ENCODE measurements at regions not wholly inside any gene's neighbourhood (a gene's known extent, or its start where the extent isn't known, plus 50 kb on each side); places are given as distances from the start of the nearest gene placed in this dataset.
"Not testable (repeated sequence)": the region's sequence is repeated elsewhere in the genome, so short reads cannot be mapped to it uniquely, and the experiment has no call there.

GRCh38 chr1:118828038-118828437, 160.1 kb downstream of the TBX15 start:
- DNase-seq: no peak

DNA sequence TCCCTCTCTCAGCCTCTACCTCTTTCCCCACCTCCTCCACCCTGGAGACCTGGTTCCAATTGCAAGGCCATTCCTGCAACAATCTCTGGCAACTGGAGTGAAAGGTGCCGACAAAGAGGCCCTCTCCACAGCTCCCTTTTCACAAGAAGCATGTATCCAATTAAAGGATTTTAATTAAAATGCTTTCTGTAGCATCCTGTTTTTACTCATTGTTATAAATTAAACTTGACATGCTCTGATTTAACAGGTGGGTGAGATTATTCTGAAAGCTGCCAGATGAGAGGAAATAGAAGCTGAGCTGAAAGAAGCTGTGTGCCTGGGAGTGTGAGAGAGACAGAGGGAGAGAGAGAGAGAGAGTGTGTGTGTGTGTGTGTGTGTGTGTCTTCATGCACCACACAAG, 160.5 kb downstream of the TBX15 start:
- no peak for DNase-seq

DNA sequence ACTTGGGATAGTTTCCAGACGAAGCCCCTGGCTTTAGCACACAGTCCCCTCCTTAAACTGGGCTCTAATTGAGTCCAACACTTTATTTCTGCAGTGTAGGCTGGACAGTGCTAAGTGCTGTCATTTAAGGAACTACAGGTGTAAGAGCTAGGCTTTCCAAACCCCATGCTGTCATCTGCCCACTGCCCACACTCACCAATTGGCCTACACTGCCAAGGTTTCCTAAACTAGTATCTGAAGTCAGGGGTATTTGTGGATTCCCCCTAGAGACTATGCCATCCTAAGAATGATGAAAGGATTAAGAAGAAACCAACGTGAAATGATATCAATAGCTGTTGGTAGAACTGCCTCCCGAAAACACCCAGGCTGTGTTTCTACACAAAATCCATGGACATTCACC, 160.9 kb downstream of the TBX15 start:
- DNase-seq: no peak

DNA sequence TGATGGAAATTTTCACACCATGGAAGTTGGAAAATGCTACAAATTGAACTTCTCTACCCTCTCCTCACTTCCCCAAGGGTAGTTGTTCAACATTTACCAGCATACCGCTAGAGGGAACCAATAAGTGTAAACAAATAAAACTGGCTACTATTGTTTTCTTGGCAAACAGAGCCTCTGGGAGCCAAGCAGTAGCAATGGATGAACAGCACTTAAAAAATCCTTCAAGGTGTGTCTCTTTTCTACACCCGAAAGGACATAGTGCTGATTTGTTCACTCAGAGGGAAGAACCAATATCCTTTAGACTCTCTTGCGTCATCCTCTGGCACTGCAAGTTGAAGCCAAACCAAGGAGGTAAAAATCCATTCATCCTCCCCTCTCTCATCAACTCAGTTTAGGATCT, 161.5 kb downstream of the TBX15 start:
- DNase-seq: no peak

- no peak for DNase-seq
Observed at GRCh38 chr1:118825619-118826018, 162.5 kb downstream of the TBX15 start.

DNA sequence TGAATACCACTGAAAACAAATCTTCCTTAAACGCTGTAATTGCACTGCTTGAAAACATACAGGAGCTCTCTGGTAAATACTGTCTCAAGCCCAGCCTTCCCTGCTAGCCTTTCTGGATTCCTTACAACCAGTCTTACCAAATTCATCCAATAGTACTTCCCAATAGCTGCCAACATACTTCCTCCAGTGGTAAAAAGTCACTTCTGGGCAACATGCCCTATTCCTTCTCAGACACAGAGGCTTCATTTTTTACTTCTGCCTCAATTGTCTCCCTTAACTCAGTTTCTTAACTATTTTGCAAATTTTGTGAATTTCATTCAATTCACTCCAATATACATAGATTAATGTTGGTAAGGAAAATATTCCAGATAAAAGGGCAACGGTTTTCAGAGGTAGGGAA, 166.3 kb downstream of the TBX15 start:
- no peak for DNase-seq

DNA sequence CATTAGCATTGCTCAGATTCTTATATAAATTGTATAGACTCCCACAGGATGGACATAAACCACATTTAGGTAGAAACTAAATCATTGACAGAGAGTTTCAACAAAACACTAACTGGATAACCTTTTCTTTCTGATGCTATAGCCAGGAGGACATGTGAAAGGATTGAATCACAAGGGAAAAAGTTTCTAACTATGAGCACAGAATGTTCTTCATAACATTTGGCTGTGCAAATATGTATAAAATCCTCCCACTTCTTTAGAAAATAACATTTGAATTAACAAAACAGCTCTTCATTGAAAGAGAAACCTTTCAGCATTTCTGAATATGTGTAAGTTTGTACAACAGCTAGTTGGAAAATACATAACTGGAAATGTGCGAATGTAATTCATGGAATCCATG, 167.3 kb downstream of the TBX15 start:
- no peak for DNase-seq

- no peak for DNase-seq
Observed at GRCh38 chr1:118815909-118816308, 172.2 kb downstream of the TBX15 start.

DNA sequence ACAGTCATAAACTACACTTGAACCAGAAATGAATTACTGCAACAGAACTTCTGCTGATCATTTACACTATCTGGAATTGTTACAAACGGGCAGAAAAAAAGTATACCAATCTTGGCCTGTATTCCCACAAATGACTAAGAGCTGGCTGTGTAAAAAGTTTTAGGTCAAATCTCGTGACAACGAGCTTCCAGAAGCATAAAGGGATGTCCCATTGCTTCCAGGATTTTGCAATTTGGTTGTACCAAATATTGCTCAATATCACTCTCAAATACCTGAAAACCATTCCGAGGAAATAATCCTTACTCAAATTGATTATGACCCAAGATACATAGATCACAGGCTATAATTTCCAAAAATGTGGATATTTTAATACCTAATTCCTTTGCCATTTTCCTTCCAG, 175.6 kb downstream of the TBX15 start:
- DNase-seq: no peak

- no peak for DNase-seq
Observed at GRCh38 chr1:118811156-118811555, 177.0 kb downstream of the TBX15 start.

DNA sequence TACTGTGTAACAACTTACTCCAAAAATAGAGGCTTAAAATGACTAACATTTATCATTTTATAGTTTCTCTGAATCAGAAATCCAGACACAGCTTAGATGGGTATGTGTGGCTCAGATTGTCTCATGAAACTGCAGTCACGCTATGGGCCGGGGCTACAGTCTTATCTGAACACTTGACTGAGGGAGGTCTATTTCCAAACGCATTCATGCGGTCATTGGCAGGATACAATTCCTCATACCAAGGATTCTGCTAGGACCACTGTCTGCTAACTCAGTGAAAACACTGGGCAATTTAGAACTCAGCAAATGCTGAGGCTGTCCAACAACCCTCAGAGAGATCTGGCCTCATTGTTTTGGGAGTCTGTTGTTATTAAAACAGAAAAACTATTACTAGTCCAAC, 178.6 kb downstream of the TBX15 start:
- DNase-seq: no peak

DNA sequence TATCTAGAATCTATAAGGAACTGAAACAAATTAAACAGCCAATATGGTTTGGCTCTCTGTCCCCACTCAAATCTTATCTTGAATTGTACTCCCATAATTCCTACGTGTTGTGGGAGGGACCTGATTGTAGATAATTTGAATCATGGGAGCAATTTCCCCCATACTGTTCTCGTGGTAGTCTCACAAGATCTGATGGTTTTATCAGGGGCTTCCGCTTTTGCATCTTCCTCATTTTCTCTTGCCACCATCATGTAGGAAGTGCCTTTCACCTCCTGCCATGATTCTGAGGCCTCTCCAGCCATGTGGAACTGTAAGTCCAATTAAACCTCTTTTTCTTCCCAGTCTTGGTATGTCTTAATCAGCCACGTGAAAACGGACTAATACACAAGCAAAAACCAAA, 185.0 kb downstream of the TBX15 start:
- DNase-seq: not testable (repeated sequence)

DNA sequence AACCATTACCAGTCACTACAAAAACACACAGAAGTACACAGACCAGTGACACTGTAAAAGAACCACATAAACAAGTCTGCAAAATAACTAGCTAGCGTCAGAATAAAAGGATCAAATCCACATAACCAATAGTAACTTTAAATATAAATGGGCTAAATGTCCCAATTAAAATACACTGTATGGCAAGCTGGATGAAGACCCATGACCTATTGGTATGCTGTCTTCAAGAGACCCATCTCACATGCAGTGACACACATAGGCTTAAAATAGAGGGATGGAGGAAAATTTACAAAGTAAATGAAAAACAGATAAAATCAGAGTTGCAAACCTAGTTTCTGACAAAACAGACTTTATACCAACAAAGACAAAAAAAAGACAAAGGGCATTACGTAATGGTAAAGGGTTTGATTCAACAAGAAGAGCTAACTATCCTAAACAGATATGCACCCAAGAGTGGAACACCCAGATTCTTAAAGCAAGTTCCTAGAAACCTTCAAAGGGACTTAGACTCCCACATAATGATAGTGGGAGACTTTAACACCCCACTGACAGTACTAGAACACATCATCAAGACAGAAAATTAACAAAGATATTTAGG, 196.9 kb downstream of the TBX15 start:
- DNase-seq: no peak

GRCh38 chr1:118788463-118788862, 199.7 kb downstream of the TBX15 start:
- DNase-seq: peak; percentile 69

DNA sequence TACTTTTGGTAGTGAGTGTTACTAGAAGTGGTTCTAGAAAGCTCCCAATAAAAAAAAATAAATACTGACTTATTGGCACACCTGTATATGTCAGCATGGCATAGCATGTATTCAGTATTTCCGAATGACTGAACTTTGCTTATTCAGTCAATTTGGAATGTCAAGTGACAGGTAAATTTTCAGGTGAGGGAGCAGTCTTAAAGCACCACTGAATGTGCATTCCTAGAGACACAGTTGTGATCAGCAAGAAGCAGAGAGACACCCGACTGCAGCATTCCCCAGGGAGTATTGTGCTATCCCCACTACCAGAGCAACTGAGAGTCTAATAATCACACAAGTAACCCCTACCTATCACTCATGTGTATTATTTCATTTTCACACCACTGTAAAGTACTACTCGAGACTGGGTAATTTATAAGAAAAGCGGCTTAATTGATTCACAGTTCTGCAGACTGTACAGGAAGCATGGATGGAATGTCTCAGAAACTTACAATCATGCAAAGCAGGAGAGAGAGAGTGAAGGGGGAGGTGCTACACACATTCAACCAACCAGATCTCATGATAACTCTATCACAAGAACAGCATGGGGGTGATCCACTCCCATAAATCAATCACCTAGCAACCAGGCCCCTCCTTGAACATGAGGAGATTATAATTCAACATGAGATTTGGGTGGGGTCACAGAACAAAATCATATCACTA, 201.5 kb downstream of the TBX15 start:
- no peak for DNase-seq

DNA sequence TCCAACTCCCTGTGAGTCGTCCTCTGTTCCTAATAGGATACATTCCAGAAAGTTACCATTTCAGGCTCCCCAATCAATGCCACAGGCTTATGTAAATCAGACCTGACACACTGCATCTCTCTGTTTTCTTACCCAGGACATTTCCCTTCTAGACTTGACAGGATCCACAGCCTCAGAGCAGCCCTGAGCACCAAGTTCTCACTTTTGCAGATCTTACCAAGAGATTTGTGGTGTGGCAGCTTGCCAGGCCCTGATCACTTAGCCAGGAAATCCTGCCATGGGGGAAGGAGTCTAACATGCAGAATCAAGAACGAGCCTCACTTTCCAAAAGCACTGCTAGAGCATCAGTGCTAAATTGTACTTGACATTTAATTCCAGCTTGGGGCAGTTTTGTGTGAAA, 202.9 kb downstream of the TBX15 start:
- no peak for DNase-seq

DNA sequence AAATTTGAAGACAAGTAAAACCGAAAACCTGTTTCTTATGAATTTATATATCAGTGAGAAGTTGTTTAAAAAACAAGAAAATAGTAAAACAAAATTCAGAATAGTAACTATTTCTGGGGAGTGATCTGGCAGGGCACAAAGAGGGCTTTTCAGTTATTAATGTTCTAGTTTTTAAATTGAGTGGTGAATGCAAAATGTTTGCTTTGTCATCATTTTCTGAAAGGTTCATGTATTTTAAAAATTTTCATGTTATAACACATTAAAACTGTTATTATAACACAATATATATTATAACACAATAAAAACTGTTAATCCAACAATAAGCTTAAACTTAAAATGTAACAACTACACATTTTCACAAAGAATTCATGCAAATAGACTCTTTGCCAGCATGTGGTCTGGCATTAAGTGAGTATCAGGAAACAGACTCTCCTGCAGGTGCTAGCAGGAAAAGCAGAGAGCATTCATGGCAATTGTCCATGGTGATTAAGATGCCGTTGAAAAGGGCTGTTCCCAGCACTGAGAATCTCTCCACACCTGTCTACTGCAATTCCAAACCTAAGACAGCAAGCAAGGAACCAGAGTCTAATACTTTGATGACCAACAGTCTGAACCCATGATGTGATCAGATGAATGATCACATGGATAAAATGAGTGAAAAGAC, 204.9 kb downstream of the TBX15 start:
- no peak for DNase-seq

GRCh38 chr1:118773656-118774055, 214.5 kb downstream of the TBX15 start:
- no peak for DNase-seq

GRCh38 chr1:118767971-118768370, 220.2 kb downstream of the TBX15 start:
- no peak for DNase-seq

DNA sequence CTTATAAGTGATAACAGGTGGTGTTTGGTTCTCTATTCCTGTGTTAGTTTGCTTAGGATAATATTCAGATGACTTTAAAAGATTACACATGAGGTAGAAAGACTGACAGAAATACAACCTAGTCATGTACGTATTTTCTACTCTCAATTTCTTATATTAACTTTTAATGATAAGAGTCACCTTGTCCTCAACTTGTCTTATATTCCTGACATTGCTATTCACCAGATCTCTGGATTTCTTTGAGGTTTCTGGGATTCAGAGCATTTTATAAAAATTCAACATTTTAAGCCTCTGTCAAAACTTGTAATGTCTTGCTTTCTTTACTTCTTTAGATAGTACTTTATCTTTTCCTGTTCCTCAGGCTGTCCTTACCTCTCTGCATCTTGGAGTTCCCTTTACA, 234.2 kb downstream of the TBX15 start:
- no peak for DNase-seq

GRCh38 chr1:118751166-118751565, 237.0 kb downstream of the TBX15 start:
- DNase-seq: no peak

- no peak for DNase-seq
Observed at GRCh38 chr1:118744420-118744819, 243.7 kb downstream of the TBX15 start.

DNA sequence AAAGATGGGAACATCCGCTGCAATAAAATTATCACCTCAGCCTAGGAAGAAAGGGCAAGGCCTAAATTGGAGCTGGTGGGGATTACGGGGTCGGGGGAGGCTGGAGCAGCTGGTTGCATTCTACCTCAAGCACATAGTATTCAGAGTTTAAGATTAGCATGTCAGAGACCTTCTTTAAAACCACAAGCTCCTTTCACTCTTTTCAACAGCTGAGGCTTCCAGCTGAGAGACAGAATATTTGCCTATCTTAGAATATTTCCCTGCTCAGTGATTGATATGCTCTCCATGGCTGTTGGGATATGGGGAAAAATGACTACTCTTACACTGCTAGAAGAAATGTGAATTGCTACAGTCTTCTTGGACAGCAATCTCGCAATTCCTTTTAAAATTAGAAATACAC, 248.6 kb downstream of the TBX15 start:
- no peak for DNase-seq

DNA sequence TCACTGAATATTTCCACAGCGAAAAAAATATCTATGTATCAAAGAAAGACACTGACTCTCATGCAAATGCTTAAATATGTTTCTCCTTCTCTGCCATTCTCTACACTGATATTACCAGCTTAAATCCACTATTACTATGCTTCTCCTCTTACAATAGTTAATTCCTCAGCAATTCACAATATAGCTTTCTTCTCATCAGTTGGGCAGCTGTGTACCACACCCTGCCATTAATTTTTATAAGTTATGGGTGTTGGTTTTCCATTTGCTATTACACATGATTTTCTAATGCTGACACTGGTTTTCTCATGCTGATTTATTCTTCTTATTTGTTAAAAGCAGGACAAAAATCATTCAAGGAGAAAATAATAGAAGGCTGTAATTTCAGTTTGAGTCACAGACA, 251.8 kb downstream of the TBX15 start:
- DNase-seq: no peak

DNA sequence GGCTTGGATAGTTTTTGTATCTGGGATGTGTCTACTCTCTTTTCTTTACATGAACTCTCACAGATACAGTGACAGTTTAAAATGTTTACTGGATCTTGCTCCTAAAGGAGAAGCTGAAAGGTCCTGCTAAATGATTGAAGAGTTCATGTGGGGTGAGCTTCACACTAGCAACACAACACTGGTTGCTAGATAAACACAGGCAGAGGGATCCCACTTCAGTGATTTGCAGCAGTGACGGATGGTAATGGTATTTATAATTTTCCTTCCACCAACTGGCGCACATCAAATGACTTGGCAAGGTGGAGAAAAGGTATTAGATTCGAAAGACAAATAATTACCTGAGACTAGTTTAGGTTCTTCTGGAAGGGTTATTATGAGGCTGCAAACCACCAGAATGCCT, 270.2 kb downstream of the TBX15 start:
- DNase-seq: no peak
